SK-N-MC (cell line): ENCODE measurements at regions not wholly inside any gene's neighbourhood (a gene's known extent, or its start where the extent isn't known, plus 50 kb on each side); places are given as distances from the start of the nearest gene placed in this dataset.

Experiments
- FOXP2 ChIP-seq: optimal IDR thresholded peaks from 2 replicates; pipeline ENCODE3; 2011; ENCODE audit warnings: mild to moderate bottlenecking, moderate library complexity; ENCODE audit not compliant: insufficient read depth; ENCODE audit errors: extremely low read length, control extremely low read depth
- POLR2AphosphoS5 ChIP-seq: IDR thresholded peaks from 2 replicates; pipeline ENCODE4 v1.6.1; 2012; ENCODE audit warnings: mild to moderate bottlenecking, low read depth, low read length, borderline replicate concordance

- TF ChIP-seq FOXP2 (no peak), POLR2AphosphoS5 (no peak)
Measured at GRCh38 chr20:10971096-10971495, 297.3 kb upstream of the JAG1 start.
